Endodermal cell (in vitro differentiated cells): ENCODE measurements at regions not wholly inside any gene's neighbourhood (a gene's known extent, or its start where the extent isn't known, plus 50 kb on each side); places are given as distances from the start of the nearest gene placed in this dataset.

Source experiments
- DNase-seq: peaks from one replicate; pipeline ENCODE4 v3.0.0-alpha.2; 2017
- H3K27ac ChIP-seq: 2 replicates; pipeline ENCODE4 v1.5.1; 2013; ENCODE audit warnings: mild to moderate bottlenecking, low read depth, low read length, moderate library complexity
- H3K27me3 ChIP-seq: 2 replicates; pipeline ENCODE4 v1.6.1; 2013; ENCODE audit warnings: mild to moderate bottlenecking, low read length, moderate library complexity; ENCODE audit not compliant: insufficient read depth, control insufficient read depth, poor library complexity, severe bottlenecking
- H3K36me3 ChIP-seq: 2 replicates; pipeline ENCODE4 v1.7.0; 2013; ENCODE audit warnings: mild to moderate bottlenecking, low read length, moderate library complexity; ENCODE audit not compliant: control insufficient read depth, insufficient read depth
- H3K4me1 ChIP-seq: one replicate; pipeline ENCODE4 v1.7.0; 2013; ENCODE audit warnings: low read length; ENCODE audit not compliant: control insufficient read depth, insufficient read depth
- H3K4me3 ChIP-seq: 2 replicates; pipeline ENCODE4 v1.5.1; 2013; ENCODE audit warnings: mild to moderate bottlenecking, low read length, moderate library complexity
- H3K9ac ChIP-seq: 2 replicates; pipeline ENCODE4 v1.6.1; 2013; ENCODE audit warnings: mild to moderate bottlenecking, low read length, moderate library complexity; ENCODE audit not compliant: poor library complexity, severe bottlenecking; ENCODE audit errors: extremely low read depth
- H3K9me3 ChIP-seq: 2 replicates; pipeline ENCODE4 v1.6.1; 2013; ENCODE audit warnings: mild to moderate bottlenecking, low read length, moderate library complexity; ENCODE audit not compliant: control insufficient read depth
- H3K27ac Mint-ChIP-seq: 2 replicates; pipeline ENCODE4 v1.8.0; 2020; ENCODE audit warnings: mixed read lengths
- H3K27me3 Mint-ChIP-seq: 2 replicates; pipeline ENCODE4 v1.8.0; 2021; ENCODE audit warnings: mild to moderate bottlenecking, mixed read lengths; ENCODE audit not compliant: insufficient read depth
- H3K36me3 Mint-ChIP-seq: 2 replicates; pipeline ENCODE4 v1.8.0; 2020; ENCODE audit warnings: low read depth, mixed read lengths
- H3K4me1 Mint-ChIP-seq: 2 replicates; pipeline ENCODE4 v1.8.0; 2020; ENCODE audit warnings: mixed read lengths
- H3K4me3 Mint-ChIP-seq: 2 replicates; pipeline ENCODE4 v1.8.0; 2020; ENCODE audit warnings: mild to moderate bottlenecking, moderate library complexity, mixed read lengths
- H3K9me3 Mint-ChIP-seq: 2 replicates; pipeline ENCODE4 v1.8.0; 2020; ENCODE audit warnings: mild to moderate bottlenecking, mixed read lengths
- WGBS, 2 experiments: methylation state at CpG; one replicate each; pipeline versions ENCODE4 v1.1.5 to v1.1.7; 2013; ENCODE audit warnings: missing lambda C conversion rate in 2 of 2, mixed read lengths in 1 of 2; ENCODE audit not compliant: insufficient coverage in 1 of 2, insufficient read length in 1 of 2; 5-methylcytosine and 5-hydroxymethylcytosine counted together
- TF ChIP-seq, protein P1 (sequence below): fragments of 200-600 bp; sonication (generic); conservative IDR thresholded peaks from 2 replicates; pipeline ENCODE4 v1.5.0; 2021; ENCODE audit warnings: antibody characterized with exemption, mild to moderate bottlenecking

- H3K36me3 ChIP-seq: no peaks in the 10 kb centered on the region
These were observed 138.3 kb upstream of the SGK1 start for GRCh38 chr6:134456226-134456625.

DNA sequence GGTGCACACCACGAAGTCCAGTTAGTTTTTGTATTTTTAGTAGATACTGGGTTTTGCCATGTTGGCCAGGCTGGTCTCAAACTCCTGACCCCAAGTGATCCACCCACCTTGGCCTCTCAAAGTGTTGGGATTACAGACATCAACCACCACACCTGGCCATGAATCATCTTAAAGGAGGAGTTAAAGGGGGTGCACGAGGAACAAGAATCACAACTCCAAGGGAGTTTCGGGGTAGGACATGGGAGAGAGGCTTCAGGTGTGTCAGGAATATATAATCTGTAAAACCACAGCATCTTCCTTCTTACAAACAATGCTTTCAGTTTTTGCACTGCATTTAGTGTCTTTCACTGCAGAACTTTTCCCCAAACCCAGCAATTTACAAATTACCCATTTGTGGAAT is 137.4 kb upstream of the SGK1 start:
- no peaks in the 10 kb centered on the region for H3K27me3 ChIP-seq
- H3K9me3 Mint-ChIP-seq: peaks cover 4% of the 10 kb centered on the region
- whole genome bisulfite sequencing, 2 experiments: 95% methylated on average over 3 of the region's 3 CpGs; no CpG with 5 or more reads in 1 of the 2 experiments
- no peak overlapping the region for H3K27ac ChIP-seq
- TF ChIP-seq, protein P1, sequence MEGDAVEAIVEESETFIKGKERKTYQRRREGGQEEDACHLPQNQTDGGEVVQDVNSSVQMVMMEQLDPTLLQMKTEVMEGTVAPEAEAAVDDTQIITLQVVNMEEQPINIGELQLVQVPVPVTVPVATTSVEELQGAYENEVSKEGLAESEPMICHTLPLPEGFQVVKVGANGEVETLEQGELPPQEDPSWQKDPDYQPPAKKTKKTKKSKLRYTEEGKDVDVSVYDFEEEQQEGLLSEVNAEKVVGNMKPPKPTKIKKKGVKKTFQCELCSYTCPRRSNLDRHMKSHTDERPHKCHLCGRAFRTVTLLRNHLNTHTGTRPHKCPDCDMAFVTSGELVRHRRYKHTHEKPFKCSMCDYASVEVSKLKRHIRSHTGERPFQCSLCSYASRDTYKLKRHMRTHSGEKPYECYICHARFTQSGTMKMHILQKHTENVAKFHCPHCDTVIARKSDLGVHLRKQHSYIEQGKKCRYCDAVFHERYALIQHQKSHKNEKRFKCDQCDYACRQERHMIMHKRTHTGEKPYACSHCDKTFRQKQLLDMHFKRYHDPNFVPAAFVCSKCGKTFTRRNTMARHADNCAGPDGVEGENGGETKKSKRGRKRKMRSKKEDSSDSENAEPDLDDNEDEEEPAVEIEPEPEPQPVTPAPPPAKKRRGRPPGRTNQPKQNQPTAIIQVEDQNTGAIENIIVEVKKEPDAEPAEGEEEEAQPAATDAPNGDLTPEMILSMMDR: no peak
- no peaks in the 10 kb centered on the region for H3K9me3 ChIP-seq
- no peak overlapping the region for H3K4me3 Mint-ChIP-seq
- no peak overlapping the region for H3K27ac Mint-ChIP-seq
- no peaks in the 10 kb centered on the region for H3K36me3 ChIP-seq
- no peak for DNase-seq
- H3K4me1 ChIP-seq: peaks cover 8% of the 10 kb centered on the region
- H3K9ac ChIP-seq: no peak overlapping the region
- peaks cover 3% of the 10 kb centered on the region for H3K27me3 Mint-ChIP-seq
- H3K4me1 Mint-ChIP-seq: peaks cover 19% of the 10 kb centered on the region
- no peak overlapping the region for H3K4me3 ChIP-seq
- no peaks in the 10 kb centered on the region for H3K36me3 Mint-ChIP-seq

More at GRCh38 chr6:134456226-134456625, 138.3 kb upstream of the SGK1 start:
- Mint-ChIP-seq H3K27ac (no peak overlapping the region), H3K9me3 (peaks cover 4% of the 10 kb centered on the region), H3K4me1 (peaks cover 19% of the 10 kb centered on the region), H3K4me3 (no peak overlapping the region), H3K36me3 (no peaks in the 10 kb centered on the region), H3K27me3 (peaks cover 3% of the 10 kb centered on the region)
- Histone ChIP-seq H3K9ac (no peak overlapping the region), H3K27ac (no peak overlapping the region), H3K27me3 (no peaks in the 10 kb centered on the region), H3K4me3 (no peak overlapping the region), H3K4me1 (peaks cover 8% of the 10 kb centered on the region), H3K9me3 (no peaks in the 10 kb centered on the region)
- TF ChIP-seq, protein P1: no peak
- no peak for DNase-seq
- 81% methylated on average over 2 of the region's 2 CpGs; no CpG with 5 or more reads in 1 of the 2 experiments for WGBS, 2 experiments

DNA sequence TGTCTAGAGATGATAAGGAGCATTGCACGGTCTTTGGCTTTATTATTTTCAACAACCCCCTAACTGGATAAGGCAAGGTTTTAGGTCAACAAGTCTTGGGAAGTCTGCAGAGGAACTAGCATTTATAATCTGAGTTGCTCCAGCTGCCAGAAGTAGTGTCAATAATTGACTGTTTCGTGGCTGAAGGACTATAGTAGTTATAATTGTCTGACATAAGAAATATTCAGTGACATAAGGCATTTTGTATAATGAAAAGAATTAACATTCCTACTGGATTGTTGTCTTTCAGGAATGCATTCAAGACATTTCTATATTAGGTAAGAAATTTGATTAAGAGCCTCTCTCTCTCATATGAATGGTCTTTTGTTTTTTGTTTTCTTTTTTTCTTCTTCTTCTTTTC is 136.9 kb upstream of the SGK1 start:
- Histone ChIP-seq H3K9ac (no peak overlapping the region), H3K4me3 (no peak overlapping the region), H3K9me3 (no peaks in the 10 kb centered on the region), H3K27me3 (no peaks in the 10 kb centered on the region), H3K36me3 (no peaks in the 10 kb centered on the region), H3K27ac (no peak overlapping the region), H3K4me1 (peaks cover 8% of the 10 kb centered on the region)
- no peak for DNase-seq
- no peak overlapping the region for H3K4me3 Mint-ChIP-seq
- WGBS, 2 experiments: 93% methylated on average over 2 of the region's 2 CpGs; no CpG with 5 or more reads in 1 of the 2 experiments
- no peaks in the 10 kb centered on the region for H3K36me3 Mint-ChIP-seq
- no peak overlapping the region for H3K27ac Mint-ChIP-seq
- TF ChIP-seq, protein P1: no peak
- peaks cover 1% of the 10 kb centered on the region for H3K27me3 Mint-ChIP-seq
- H3K4me1 Mint-ChIP-seq: peaks cover 19% of the 10 kb centered on the region
- H3K9me3 Mint-ChIP-seq: peaks cover 4% of the 10 kb centered on the region
